ENCODE measurements at regions not wholly inside any gene's neighbourhood (a gene's known extent, or its start where the extent isn't known, plus 50 kb on each side); places are given as distances from the start of the nearest gene placed in this dataset.

GRCh38 chr3:144820726-144821125 lies 849.1 kb downstream of the DIPK2A start:
- no peak for TF ChIP-seq CTCF (conservative IDR thresholded peaks at IDR 0.05; ENCODE audit: low read depth, low read length)
- no peak for TF ChIP-seq EZH2 (IDR thresholded peaks at IDR 0.05; ENCODE audit: borderline replicate concordance, low read depth, low read length, poor library complexity, severe bottlenecking)

All from A673 (cell line).